RWPE2 (cell line): ENCODE measurements at regions not wholly inside any gene's neighbourhood (a gene's known extent, or its start where the extent isn't known, plus 50 kb on each side); places are given as distances from the start of the nearest gene placed in this dataset.
A peak's percentile ranks its signal among the peaks of the same experiment; 100 is the strongest.

Experiments
- ATAC-seq: fragments of 200-7000 bp; cut with Tn5 transposase; 3 replicates; pipeline ENCODE4 v1.9.1; 2021; ENCODE audit warnings: low read depth
- DNase-seq: peaks from one replicate; pipeline ENCODE4 v3.0.0-alpha.2; 2020; ENCODE audit warnings: low spot score
- H3K27ac ChIP-seq: fragments of 450-650 bp; 2 replicates; pipeline ENCODE4 v1.5.1; 2017; ENCODE audit warnings: mild to moderate bottlenecking; ENCODE audit not compliant: poor library complexity, severe bottlenecking
- H3K27me3 ChIP-seq: fragments of 250-450 bp; sonication (Bioruptor Pico); 2 replicates; pipeline ENCODE4 v1.5.1; 2021; ENCODE audit warnings: mild to moderate bottlenecking, moderate library complexity; ENCODE audit not compliant: insufficient read depth, poor library complexity, severe bottlenecking
- H3K36me3 ChIP-seq: fragments of 250-450 bp; sonication (Bioruptor Pico); 2 replicates; pipeline ENCODE4 v1.5.1; 2020; ENCODE audit warnings: low read depth, mild to moderate bottlenecking, moderate library complexity
- H3K4me1 ChIP-seq: fragments of 250-450 bp; sonication (Bioruptor Pico); 2 replicates; pipeline ENCODE4 v1.5.1; 2021; ENCODE audit warnings: mild to moderate bottlenecking, moderate library complexity; ENCODE audit not compliant: insufficient read depth, poor library complexity, severe bottlenecking
- H3K4me3 ChIP-seq: fragments of 250-450 bp; sonication (Bioruptor Pico); 2 replicates; pipeline ENCODE4 v1.5.1; 2021; ENCODE audit warnings: mild to moderate bottlenecking, moderate library complexity; ENCODE audit not compliant: severe bottlenecking
- H3K9me3 ChIP-seq: fragments of 250-450 bp; sonication (Bioruptor Pico); 2 replicates; pipeline ENCODE4 v1.5.1; 2021; ENCODE audit warnings: mild to moderate bottlenecking, moderate library complexity; ENCODE audit not compliant: severe bottlenecking
- TF ChIP-seq, protein P1 (sequence below): fragments of 450-650 bp; IDR thresholded peaks from one replicate; pipeline ENCODE4 v1.5.1; 2017; ENCODE audit warnings: mild to moderate bottlenecking, moderate library complexity; ENCODE audit not compliant: poor library complexity, severe bottlenecking

DNA sequence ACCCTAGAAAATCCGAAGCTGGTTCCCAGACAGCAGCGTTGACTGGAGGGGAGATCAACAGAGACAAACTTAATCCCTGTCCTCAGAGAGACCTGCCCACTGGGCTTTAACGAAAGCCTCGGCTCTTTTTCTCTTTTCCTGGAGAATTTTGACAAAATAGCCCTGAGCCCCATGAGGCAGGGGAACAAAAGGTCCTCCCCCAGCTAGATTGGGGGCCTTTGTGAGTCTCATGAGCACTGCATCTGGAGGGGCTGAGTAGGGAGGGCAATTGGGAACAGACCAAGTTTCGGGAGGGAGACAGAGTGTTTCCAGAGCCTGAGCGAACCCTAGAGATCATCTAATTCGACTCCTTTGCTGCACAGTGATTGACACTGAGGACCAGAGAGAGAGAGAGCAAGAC, 123.9 kb upstream of the HAAO start:
- no peaks in the 10 kb centered on the region for H3K9me3 ChIP-seq
- TF ChIP-seq, protein P1, sequence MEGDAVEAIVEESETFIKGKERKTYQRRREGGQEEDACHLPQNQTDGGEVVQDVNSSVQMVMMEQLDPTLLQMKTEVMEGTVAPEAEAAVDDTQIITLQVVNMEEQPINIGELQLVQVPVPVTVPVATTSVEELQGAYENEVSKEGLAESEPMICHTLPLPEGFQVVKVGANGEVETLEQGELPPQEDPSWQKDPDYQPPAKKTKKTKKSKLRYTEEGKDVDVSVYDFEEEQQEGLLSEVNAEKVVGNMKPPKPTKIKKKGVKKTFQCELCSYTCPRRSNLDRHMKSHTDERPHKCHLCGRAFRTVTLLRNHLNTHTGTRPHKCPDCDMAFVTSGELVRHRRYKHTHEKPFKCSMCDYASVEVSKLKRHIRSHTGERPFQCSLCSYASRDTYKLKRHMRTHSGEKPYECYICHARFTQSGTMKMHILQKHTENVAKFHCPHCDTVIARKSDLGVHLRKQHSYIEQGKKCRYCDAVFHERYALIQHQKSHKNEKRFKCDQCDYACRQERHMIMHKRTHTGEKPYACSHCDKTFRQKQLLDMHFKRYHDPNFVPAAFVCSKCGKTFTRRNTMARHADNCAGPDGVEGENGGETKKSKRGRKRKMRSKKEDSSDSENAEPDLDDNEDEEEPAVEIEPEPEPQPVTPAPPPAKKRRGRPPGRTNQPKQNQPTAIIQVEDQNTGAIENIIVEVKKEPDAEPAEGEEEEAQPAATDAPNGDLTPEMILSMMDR = no peak
- H3K4me1 ChIP-seq = no peaks in the 10 kb centered on the region
- H3K4me3 ChIP-seq = no peak overlapping the region
- ATAC-seq (no peak), DNase-seq (no peak)
- H3K36me3 ChIP-seq = no peaks in the 10 kb centered on the region
- H3K27ac ChIP-seq = no peak overlapping the region
- no peaks in the 10 kb centered on the region for H3K27me3 ChIP-seq

DNA sequence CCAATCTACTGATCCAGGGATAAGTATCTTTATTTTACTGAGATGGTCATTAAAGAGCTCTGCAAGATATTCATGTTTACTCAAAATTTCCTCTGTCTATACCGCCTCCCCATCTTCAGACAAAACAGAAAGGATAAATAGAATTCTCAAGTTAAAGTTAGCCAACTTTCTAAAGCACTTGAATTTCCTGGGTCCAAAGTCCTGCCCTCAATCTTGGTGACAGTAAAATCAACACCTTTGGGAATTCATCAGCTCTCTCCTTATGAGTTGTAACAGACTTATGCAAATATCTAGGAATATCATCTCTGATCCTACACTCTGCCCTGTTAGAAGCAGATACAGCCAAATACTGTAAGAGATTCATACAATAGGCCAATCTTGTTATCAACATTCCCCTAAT, 122.5 kb upstream of the HAAO start:
- no peak for DNase-seq
- Histone ChIP-seq H3K4me1 (no peaks in the 10 kb centered on the region), H3K4me3 (no peak overlapping the region), H3K36me3 (no peaks in the 10 kb centered on the region), H3K9me3 (no peaks in the 10 kb centered on the region), H3K27me3 (no peaks in the 10 kb centered on the region), H3K27ac (no peak overlapping the region)
- TF ChIP-seq, protein P1 = no peak
- no peak for ATAC-seq

DNA sequence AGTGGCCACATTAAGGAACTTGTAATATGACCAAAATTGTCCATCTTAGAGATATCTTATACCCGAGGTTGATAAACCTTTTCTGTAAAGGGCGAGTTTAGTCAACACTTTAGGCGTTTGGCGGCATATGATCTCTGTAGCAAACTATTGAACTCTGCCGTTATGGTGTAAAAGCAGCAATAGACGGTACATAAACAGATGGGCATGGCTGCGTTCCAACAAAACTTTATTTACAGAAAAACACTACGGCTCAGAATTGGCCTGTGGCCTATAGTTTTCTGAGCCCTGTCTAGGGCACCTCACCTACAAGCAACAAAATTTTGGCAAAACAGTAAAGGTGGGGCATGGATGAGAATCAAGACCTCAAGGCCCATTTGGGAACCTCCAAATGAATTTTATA, 121.9 kb upstream of the HAAO start:
- TF ChIP-seq, protein P1 = no peak
- DNase-seq = no peak
- no peak overlapping the region for H3K4me3 ChIP-seq
- H3K9me3 ChIP-seq = no peaks in the 10 kb centered on the region
- ATAC-seq = no peak
- H3K4me1 ChIP-seq = no peaks in the 10 kb centered on the region
- H3K27ac ChIP-seq = no peak overlapping the region
- H3K27me3 ChIP-seq = no peaks in the 10 kb centered on the region
- H3K36me3 ChIP-seq = no peaks in the 10 kb centered on the region

DNA sequence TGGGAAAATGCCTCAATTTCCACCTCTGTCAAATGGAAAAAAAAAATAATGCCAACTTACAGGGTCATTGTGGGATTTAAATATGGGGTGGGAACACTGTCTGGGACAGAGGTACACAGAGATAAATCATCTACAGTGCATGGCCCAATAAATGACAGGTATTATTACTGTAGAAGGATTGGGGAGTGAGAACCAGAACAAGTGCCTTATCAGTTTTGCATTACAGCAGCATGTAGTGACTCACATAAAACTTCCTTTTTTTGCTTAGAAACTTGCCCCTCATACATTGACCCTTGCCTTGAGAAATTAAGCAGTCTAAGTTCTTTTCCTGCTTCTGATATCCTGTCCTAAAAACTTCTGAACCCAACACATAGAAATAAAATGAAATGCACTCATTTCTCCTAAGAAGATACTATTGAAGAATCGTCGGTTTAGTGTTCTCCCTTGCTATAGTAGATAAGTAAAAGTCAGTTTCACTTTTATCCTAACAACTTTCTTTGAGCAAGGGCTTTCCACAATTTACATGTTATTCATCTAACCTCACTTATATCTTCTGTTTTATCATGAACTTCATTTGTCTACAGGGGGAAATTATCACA, 121.0 kb upstream of the HAAO start:
- H3K9me3 ChIP-seq = no peaks in the 10 kb centered on the region
- no peaks in the 10 kb centered on the region for H3K36me3 ChIP-seq
- DNase-seq (no peak), ATAC-seq (no peak)
- H3K4me1 ChIP-seq = no peaks in the 10 kb centered on the region
- H3K27ac ChIP-seq = no peak overlapping the region
- no peaks in the 10 kb centered on the region for H3K27me3 ChIP-seq
- no peak overlapping the region for H3K4me3 ChIP-seq
- TF ChIP-seq, protein P1 = no peak

- Histone ChIP-seq H3K36me3 (no peaks in the 10 kb centered on the region), H3K9me3 (no peaks in the 10 kb centered on the region), H3K4me1 (peaks cover 9% of the 10 kb centered on the region), H3K4me3 (no peak overlapping the region), H3K27me3 (no peaks in the 10 kb centered on the region), H3K27ac (no peak overlapping the region)
- ATAC-seq (no peak), DNase-seq (peak; percentile 3)
- TF ChIP-seq, protein P1 = no peak
Observed at GRCh38 chr2:42910645-42911405, 118.4 kb upstream of the HAAO start.
